MM.1S (cell line): ENCODE measurements at regions not wholly inside any gene's neighbourhood (a gene's known extent, or its start where the extent isn't known, plus 50 kb on each side); places are given as distances from the start of the nearest gene placed in this dataset.

Source experiments
- DNase-seq: peaks from one replicate; pipeline ENCODE4 v3.0.0-alpha.2; 2015
- H2AFZ ChIP-seq: fragments of 300-600 bp; sonication (generic); 2 replicates; pipeline ENCODE4 v1.6.0; 2016; ENCODE audit warnings: antibody characterized with exemption, low read length
- H3F3A ChIP-seq: fragments of 300-600 bp; sonication (generic); 2 replicates; pipeline ENCODE4 v1.6.1; 2016; ENCODE audit warnings: mild to moderate bottlenecking, antibody characterized with exemption, low read length, moderate library complexity, mixed read lengths; ENCODE audit not compliant: insufficient read depth
- H3K27ac ChIP-seq: fragments of 300-600 bp; sonication (generic); 2 replicates; pipeline ENCODE4 v1.5.1; 2016; ENCODE audit warnings: mild to moderate bottlenecking, low read length
- H3K27me3 ChIP-seq: fragments of 300-600 bp; sonication (generic); replicated peaks from 2 replicates; pipeline ENCODE4 v1.6.0; 2016; ENCODE audit warnings: low read length; ENCODE audit not compliant: insufficient read depth
- H3K36me3 ChIP-seq: fragments of 300-600 bp; sonication (generic); replicated peaks from 2 replicates; pipeline ENCODE4 v1.6.1; 2016; ENCODE audit warnings: mild to moderate bottlenecking, low read length, mixed read lengths; ENCODE audit not compliant: insufficient read depth
- H3K4me1 ChIP-seq: fragments of 300-600 bp; sonication (generic); 2 replicates; pipeline ENCODE4 v1.6.1; 2016; ENCODE audit warnings: low read length, mixed read lengths
- H3K4me2 ChIP-seq: fragments of 300-600 bp; sonication (generic); 2 replicates; pipeline ENCODE4 v1.6.0; 2016; ENCODE audit warnings: low read depth, low read length
- H3K4me3 ChIP-seq: fragments of 300-600 bp; sonication (generic); 2 replicates; pipeline ENCODE4 v1.5.1; 2016; ENCODE audit warnings: low read length, mixed read lengths
- H3K79me2 ChIP-seq: fragments of 300-600 bp; sonication (generic); 2 replicates; pipeline ENCODE4 v1.6.1; 2016; ENCODE audit warnings: mixed run types, low read length, mixed read lengths
- H3K9ac ChIP-seq: fragments of 300-600 bp; sonication (generic); 2 replicates; pipeline ENCODE4 v1.6.1; 2016; ENCODE audit warnings: low read length, mixed read lengths
- H3K9me2 ChIP-seq: fragments of 300-600 bp; sonication (generic); replicated peaks from 2 replicates; pipeline ENCODE4 v1.6.1; 2016; ENCODE audit warnings: mild to moderate bottlenecking, low read length, mixed read lengths; ENCODE audit not compliant: insufficient read depth
- H3K9me3 ChIP-seq: fragments of 300-600 bp; sonication (generic); replicated peaks from 2 replicates; pipeline ENCODE4 v1.6.1; 2016; ENCODE audit warnings: mild to moderate bottlenecking, low read length, mixed read lengths; ENCODE audit not compliant: insufficient read depth
- H4K20me1 ChIP-seq: fragments of 300-600 bp; sonication (generic); 2 replicates; pipeline ENCODE4 v1.6.1; 2016; ENCODE audit warnings: mild to moderate bottlenecking, low read length, moderate library complexity, mixed read lengths; ENCODE audit not compliant: insufficient read depth
- CTCF ChIP-seq: fragments of 300-600 bp; sonication (generic); IDR thresholded peaks from 2 replicates; pipeline ENCODE4 v1.5.1; 2016; ENCODE audit warnings: antibody characterized with exemption, low read length, mixed read lengths
- EZH2 ChIP-seq: fragments of 300-600 bp; sonication (generic); optimal IDR thresholded peaks from 2 replicates; pipeline ENCODE3; 2017; ENCODE audit warnings: low read depth, mild to moderate bottlenecking, antibody characterized with exemption, low read length, mixed read lengths
- EZH2phosphoT487 ChIP-seq: fragments of 300-600 bp; sonication (generic); IDR thresholded peaks from 2 replicates; pipeline ENCODE4 v1.6.1; 2018; ENCODE audit warnings: antibody characterized with exemption, low read length

GRCh38 chr18:24976502-24976901, 375.5 kb downstream of the ZNF521 start:
- no peak overlapping the region for H3K4me3 ChIP-seq
- no peaks in the 10 kb centered on the region for H3K9me2 ChIP-seq
- TF ChIP-seq EZH2: no peak
- TF ChIP-seq CTCF: no peak
- no peak for TF ChIP-seq EZH2phosphoT487
- H3K4me2 ChIP-seq: no peak overlapping the region
- H3K27me3 ChIP-seq: no peaks in the 10 kb centered on the region
- no peak for DNase-seq
- H3K4me1 ChIP-seq: peaks cover 11% of the 10 kb centered on the region
- H3K27ac ChIP-seq: no peak overlapping the region
- H4K20me1 ChIP-seq: no peaks in the 10 kb centered on the region
- H3K79me2 ChIP-seq: no peaks in the 10 kb centered on the region
- H3F3A ChIP-seq: peaks cover 10% of the 10 kb centered on the region
- H3K9me3 ChIP-seq: no peaks in the 10 kb centered on the region
- H3K9ac ChIP-seq: no peak overlapping the region
- H2AFZ ChIP-seq: no peak overlapping the region
- no peaks in the 10 kb centered on the region for H3K36me3 ChIP-seq

GRCh38 chr18:24979235-24979634, 372.7 kb downstream of the ZNF521 start:
- no peak overlapping the region for H3K4me2 ChIP-seq
- H3K79me2 ChIP-seq: no peaks in the 10 kb centered on the region
- TF ChIP-seq EZH2 (no peak), CTCF (no peak), EZH2phosphoT487 (no peak)
- H3K27me3 ChIP-seq: no peaks in the 10 kb centered on the region
- no peaks in the 10 kb centered on the region for H3K4me1 ChIP-seq
- no peak overlapping the region for H3K27ac ChIP-seq
- H3K4me3 ChIP-seq: no peak overlapping the region
- no peaks in the 10 kb centered on the region for H3K9me3 ChIP-seq
- H2AFZ ChIP-seq: no peak overlapping the region
- no peaks in the 10 kb centered on the region for H3K36me3 ChIP-seq
- no peaks in the 10 kb centered on the region for H4K20me1 ChIP-seq
- H3K9me2 ChIP-seq: no peaks in the 10 kb centered on the region
- DNase-seq: no peak
- H3K9ac ChIP-seq: no peak overlapping the region
- no peaks in the 10 kb centered on the region for H3F3A ChIP-seq

GRCh38 chr18:24982831-24983230, 369.1 kb downstream of the ZNF521 start:
- H3K9me3 ChIP-seq: no peaks in the 10 kb centered on the region
- H3K4me1 ChIP-seq: no peaks in the 10 kb centered on the region

More at GRCh38 chr18:24982831-24983230, 369.1 kb downstream of the ZNF521 start:
- no peaks in the 10 kb centered on the region for H4K20me1 ChIP-seq
- no peak overlapping the region for H3K27ac ChIP-seq
- H3K9ac ChIP-seq: no peak overlapping the region
- no peaks in the 10 kb centered on the region for H3K36me3 ChIP-seq
- H3K4me2 ChIP-seq: no peak overlapping the region
- TF ChIP-seq EZH2phosphoT487 (no peak), EZH2 (no peak), CTCF (no peak)
- no peak for DNase-seq
- H3K9me2 ChIP-seq: no peaks in the 10 kb centered on the region
- no peak overlapping the region for H2AFZ ChIP-seq
- no peaks in the 10 kb centered on the region for H3K27me3 ChIP-seq
- no peaks in the 10 kb centered on the region for H3F3A ChIP-seq
- H3K79me2 ChIP-seq: no peaks in the 10 kb centered on the region
- no peak overlapping the region for H3K4me3 ChIP-seq
